ENCODE measurements at regions not wholly inside any gene's neighbourhood (a gene's known extent, or its start where the extent isn't known, plus 50 kb on each side); places are given as distances from the start of the nearest gene placed in this dataset.
"Not testable (repeated sequence)": the region's sequence is repeated elsewhere in the genome, so short reads cannot be mapped to it uniquely, and the experiment has no call there.

- Histone ChIP-seq H3K4me1 (ENCODE audit: control insufficient read depth, insufficient read depth, low read length) (no peaks in the 10 kb centered on the region), H3K27ac (ENCODE audit: insufficient read depth, low read depth, low read length, poor library complexity, severe bottlenecking) (no peak overlapping the region), H3K9me3 (ENCODE audit: control insufficient read depth, low read length) (no peaks in the 10 kb centered on the region), H3K36me3 (ENCODE audit: control insufficient read depth, insufficient read depth, low read length) (no peaks in the 10 kb centered on the region), H3K27me3 (ENCODE audit: control insufficient read depth, insufficient read depth, low read length, poor library complexity, severe bottlenecking) (no peaks in the 10 kb centered on the region), H3K4me3 (ENCODE audit: insufficient read depth, low read depth, low read length) (no peak overlapping the region)
- 83 to 89% methylated on average over 1 to 2 of the region's 2 CpGs for WGBS, 2 experiments
These were observed 125.5 kb downstream of the DIRAS2 start for GRCh38 chr9:90517103-90517502.

GRCh38 chr9:90521811-90522570, 120.6 kb downstream of the DIRAS2 start:
- Histone ChIP-seq H3K27ac (ENCODE audit: insufficient read depth, low read depth, low read length, poor library complexity, severe bottlenecking) (no peak overlapping the region), H3K4me1 (ENCODE audit: control insufficient read depth, insufficient read depth, low read length) (no peaks in the 10 kb centered on the region), H3K36me3 (ENCODE audit: control insufficient read depth, insufficient read depth, low read length) (no peaks in the 10 kb centered on the region), H3K27me3 (ENCODE audit: control insufficient read depth, insufficient read depth, low read length, poor library complexity, severe bottlenecking) (no peaks in the 10 kb centered on the region), H3K4me3 (ENCODE audit: insufficient read depth, low read depth, low read length) (no peak overlapping the region), H3K9me3 (ENCODE audit: control insufficient read depth, low read length) (no peaks in the 10 kb centered on the region)
- WGBS, 2 experiments = 95 to 97% methylated on average over 5 to 7 of the region's 7 CpGs

GRCh38 chr9:90523958-90524357, 118.7 kb downstream of the DIRAS2 start:
- WGBS, 2 experiments = 95 to 100% methylated on average over 1 of the region's 1 CpG
- no peaks in the 10 kb centered on the region for H3K36me3 ChIP-seq (ENCODE audit: control insufficient read depth, insufficient read depth, low read length)
- no peak overlapping the region for H3K27ac ChIP-seq (ENCODE audit: insufficient read depth, low read depth, low read length, poor library complexity, severe bottlenecking)
- no peak overlapping the region for H3K4me3 ChIP-seq (ENCODE audit: insufficient read depth, low read depth, low read length)
- no peaks in the 10 kb centered on the region for H3K9me3 ChIP-seq (ENCODE audit: control insufficient read depth, low read length)
- no peaks in the 10 kb centered on the region for H3K27me3 ChIP-seq (ENCODE audit: control insufficient read depth, insufficient read depth, low read length, poor library complexity, severe bottlenecking)
- no peaks in the 10 kb centered on the region for H3K4me1 ChIP-seq (ENCODE audit: control insufficient read depth, insufficient read depth, low read length)

- no peak overlapping the region for H3K4me3 ChIP-seq (ENCODE audit: insufficient read depth, low read depth, low read length)
- no peaks in the 10 kb centered on the region for H3K9me3 ChIP-seq (ENCODE audit: control insufficient read depth, low read length)
- no peak overlapping the region for H3K27ac ChIP-seq (ENCODE audit: insufficient read depth, low read depth, low read length, poor library complexity, severe bottlenecking)
- no peaks in the 10 kb centered on the region for H3K4me1 ChIP-seq (ENCODE audit: control insufficient read depth, insufficient read depth, low read length)
- H3K27me3 ChIP-seq (ENCODE audit: control insufficient read depth, insufficient read depth, low read length, poor library complexity, severe bottlenecking) = no peaks in the 10 kb centered on the region
- no peaks in the 10 kb centered on the region for H3K36me3 ChIP-seq (ENCODE audit: control insufficient read depth, insufficient read depth, low read length)
These were observed 116.2 kb downstream of the DIRAS2 start for GRCh38 chr9:90526386-90526785.

GRCh38 chr9:90536094-90536493, 106.5 kb downstream of the DIRAS2 start:
- H3K27ac ChIP-seq (ENCODE audit: insufficient read depth, low read depth, low read length, poor library complexity, severe bottlenecking); H3K36me3 ChIP-seq (ENCODE audit: control insufficient read depth, insufficient read depth, low read length); H3K4me1 ChIP-seq (ENCODE audit: control insufficient read depth, insufficient read depth, low read length); H3K9me3 ChIP-seq (ENCODE audit: control insufficient read depth, low read length); H3K27me3 ChIP-seq (ENCODE audit: control insufficient read depth, insufficient read depth, low read length, poor library complexity, severe bottlenecking); H3K4me3 ChIP-seq (ENCODE audit: insufficient read depth, low read depth, low read length): not testable (repeated sequence)
- WGBS, 2 experiments = 80 to 85% methylated on average over 4 of the region's 4 CpGs

GRCh38 chr9:90538566-90538965, 104.1 kb downstream of the DIRAS2 start:
- no peaks in the 10 kb centered on the region for H3K9me3 ChIP-seq (ENCODE audit: control insufficient read depth, low read length)
- H3K4me1 ChIP-seq (ENCODE audit: control insufficient read depth, insufficient read depth, low read length) = no peaks in the 10 kb centered on the region
- no peak overlapping the region for H3K4me3 ChIP-seq (ENCODE audit: insufficient read depth, low read depth, low read length)
- no peak overlapping the region for H3K27ac ChIP-seq (ENCODE audit: insufficient read depth, low read depth, low read length, poor library complexity, severe bottlenecking)
- H3K36me3 ChIP-seq (ENCODE audit: control insufficient read depth, insufficient read depth, low read length) = no peaks in the 10 kb centered on the region
- H3K27me3 ChIP-seq (ENCODE audit: control insufficient read depth, insufficient read depth, low read length, poor library complexity, severe bottlenecking) = no peaks in the 10 kb centered on the region
- 89% methylated on average over 2 to 4 of the region's 4 CpGs for WGBS, 2 experiments

- no peaks in the 10 kb centered on the region for H3K4me1 ChIP-seq (ENCODE audit: control insufficient read depth, insufficient read depth, low read length)
- no peak overlapping the region for H3K4me3 ChIP-seq (ENCODE audit: insufficient read depth, low read depth, low read length)
- no peaks in the 10 kb centered on the region for H3K36me3 ChIP-seq (ENCODE audit: control insufficient read depth, insufficient read depth, low read length)
- no peaks in the 10 kb centered on the region for H3K9me3 ChIP-seq (ENCODE audit: control insufficient read depth, low read length)
- no peaks in the 10 kb centered on the region for H3K27me3 ChIP-seq (ENCODE audit: control insufficient read depth, insufficient read depth, low read length, poor library complexity, severe bottlenecking)
- no peak overlapping the region for H3K27ac ChIP-seq (ENCODE audit: insufficient read depth, low read depth, low read length, poor library complexity, severe bottlenecking)
These were observed 103.3 kb downstream of the DIRAS2 start for GRCh38 chr9:90539286-90539685.

GRCh38 chr9:90540734-90541133, 101.9 kb downstream of the DIRAS2 start:
- no peaks in the 10 kb centered on the region for H3K27me3 ChIP-seq (ENCODE audit: control insufficient read depth, insufficient read depth, low read length, poor library complexity, severe bottlenecking)
- no peaks in the 10 kb centered on the region for H3K36me3 ChIP-seq (ENCODE audit: control insufficient read depth, insufficient read depth, low read length)
- no peaks in the 10 kb centered on the region for H3K9me3 ChIP-seq (ENCODE audit: control insufficient read depth, low read length)
- peaks cover 7% of the 10 kb centered on the region for H3K4me1 ChIP-seq (ENCODE audit: control insufficient read depth, insufficient read depth, low read length)
- 88% methylated on average over 1 of the region's 1 CpG; no CpG with 5 or more reads in 1 of the 2 experiments for whole genome bisulfite sequencing, 2 experiments
- H3K27ac ChIP-seq (ENCODE audit: insufficient read depth, low read depth, low read length, poor library complexity, severe bottlenecking) = no peak overlapping the region
- no peak overlapping the region for H3K4me3 ChIP-seq (ENCODE audit: insufficient read depth, low read depth, low read length)

GRCh38 chr9:90544488-90544887, 98.1 kb downstream of the DIRAS2 start:
- peaks cover 12% of the 10 kb centered on the region for H3K4me1 ChIP-seq (ENCODE audit: control insufficient read depth, insufficient read depth, low read length)
- no peaks in the 10 kb centered on the region for H3K27me3 ChIP-seq (ENCODE audit: control insufficient read depth, insufficient read depth, low read length, poor library complexity, severe bottlenecking)
- H3K36me3 ChIP-seq (ENCODE audit: control insufficient read depth, insufficient read depth, low read length) = no peaks in the 10 kb centered on the region
- no peak overlapping the region for H3K4me3 ChIP-seq (ENCODE audit: insufficient read depth, low read depth, low read length)
- WGBS, 2 experiments = 90 to 99% methylated on average over 2 of the region's 2 CpGs
- no peak overlapping the region for H3K27ac ChIP-seq (ENCODE audit: insufficient read depth, low read depth, low read length, poor library complexity, severe bottlenecking)
- no peaks in the 10 kb centered on the region for H3K9me3 ChIP-seq (ENCODE audit: control insufficient read depth, low read length)

GRCh38 chr9:90546200-90546599, 96.4 kb downstream of the DIRAS2 start:
- no peaks in the 10 kb centered on the region for H3K27me3 ChIP-seq (ENCODE audit: control insufficient read depth, insufficient read depth, low read length, poor library complexity, severe bottlenecking)
- peak overlapping the region; percentile 47 for H3K27ac ChIP-seq (ENCODE audit: insufficient read depth, low read depth, low read length, poor library complexity, severe bottlenecking)
- peaks cover 12% of the 10 kb centered on the region for H3K4me1 ChIP-seq (ENCODE audit: control insufficient read depth, insufficient read depth, low read length)
- no peaks in the 10 kb centered on the region for H3K36me3 ChIP-seq (ENCODE audit: control insufficient read depth, insufficient read depth, low read length)
- 38 to 44% methylated on average over 7 of the region's 7 CpGs for WGBS, 2 experiments
- H3K4me3 ChIP-seq (ENCODE audit: insufficient read depth, low read depth, low read length) = no peak overlapping the region
- H3K9me3 ChIP-seq (ENCODE audit: control insufficient read depth, low read length) = no peaks in the 10 kb centered on the region

GRCh38 chr9:90547896-90548295, 94.7 kb downstream of the DIRAS2 start:
- Histone ChIP-seq H3K36me3 (ENCODE audit: control insufficient read depth, insufficient read depth, low read length) (no peaks in the 10 kb centered on the region), H3K27ac (ENCODE audit: insufficient read depth, low read depth, low read length, poor library complexity, severe bottlenecking) (no peak overlapping the region), H3K4me1 (ENCODE audit: control insufficient read depth, insufficient read depth, low read length) (peaks cover 12% of the 10 kb centered on the region), H3K27me3 (ENCODE audit: control insufficient read depth, insufficient read depth, low read length, poor library complexity, severe bottlenecking) (no peaks in the 10 kb centered on the region), H3K4me3 (ENCODE audit: insufficient read depth, low read depth, low read length) (no peak overlapping the region), H3K9me3 (ENCODE audit: control insufficient read depth, low read length) (no peaks in the 10 kb centered on the region)
- 98 to 100% methylated on average over 1 to 2 of the region's 2 CpGs for WGBS, 2 experiments
